ENCODE measurements at regions not wholly inside any gene's neighbourhood (a gene's known extent, or its start where the extent isn't known, plus 50 kb on each side); places are given as distances from the start of the nearest gene placed in this dataset.
A peak's percentile ranks its signal among the peaks of the same experiment; 100 is the strongest.

DNA sequence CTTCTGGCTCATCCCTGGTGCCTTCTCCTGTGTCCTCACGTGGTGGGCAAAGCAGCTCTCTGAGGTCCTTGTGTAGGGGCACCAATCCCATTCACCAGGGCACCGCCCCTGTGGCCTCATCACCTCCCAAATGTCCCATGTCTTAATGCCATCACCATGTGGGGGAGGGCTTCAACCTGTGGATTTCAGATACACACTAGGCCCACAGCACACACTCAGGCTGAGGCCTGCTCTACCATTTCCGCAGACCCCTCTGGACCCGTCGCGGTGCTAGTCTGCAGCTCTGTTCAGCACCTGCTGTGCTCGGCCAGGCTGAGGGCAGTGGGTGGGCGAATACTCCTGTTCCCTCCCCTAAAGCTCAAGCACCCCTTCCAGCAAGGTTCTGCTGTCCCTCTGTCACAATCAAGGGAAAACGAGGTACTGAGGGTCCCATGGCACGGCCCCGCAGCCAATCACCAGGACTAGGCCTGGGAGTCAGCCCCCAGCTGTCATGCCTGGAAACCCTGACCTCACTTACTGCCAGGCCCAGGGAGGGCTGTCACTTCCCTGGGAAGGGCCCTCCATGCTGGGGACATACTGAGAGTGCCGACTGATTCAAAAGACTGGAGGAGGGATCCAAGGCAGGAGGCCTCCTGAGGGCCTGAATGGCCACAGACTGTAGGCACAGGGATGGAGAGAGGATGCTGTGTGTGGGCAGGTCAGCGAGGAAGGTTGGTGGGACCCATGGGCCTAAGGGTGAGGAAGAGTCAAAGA is 123.8 kb upstream of the RET start:
- Mint-ChIP-seq H3K27me3 (no peaks in the 10 kb centered on the region), H3K9me3 (peaks cover 2 to 8% (median 5%) of the 10 kb centered on the region in 3 donors), H3K36me3 (peaks cover 1% of the 10 kb centered on the region), H3K4me1 (peaks cover 0 to 3% (median 0%) of the 10 kb centered on the region in 3 donors), H3K4me3 (no peak overlapping the region), H3K27ac (no peak overlapping the region)

- Mint-ChIP-seq H3K4me1 (peaks cover 0 to 3% (median 0%) of the 10 kb centered on the region in 3 donors), H3K27me3 (no peaks in the 10 kb centered on the region), H3K4me3 (no peak overlapping the region), H3K9me3 (peaks cover 2 to 8% (median 5%) of the 10 kb centered on the region in 3 donors), H3K27ac (no peak overlapping the region), H3K36me3 (peaks cover 1% of the 10 kb centered on the region)
Measured at GRCh38 chr10:42953684-42954674, 122.9 kb upstream of the RET start.

- Mint-ChIP-seq H3K9me3 (peaks cover 2 to 8% (median 5%) of the 10 kb centered on the region in 3 donors), H3K27me3 (no peaks in the 10 kb centered on the region), H3K4me1 (peaks cover 0 to 3% (median 0%) of the 10 kb centered on the region in 3 donors), H3K27ac (peak overlapping the region in 1 of 3 donors; percentile 5), H3K4me3 (no peak overlapping the region), H3K36me3 (peaks cover 1% of the 10 kb centered on the region)
Measured at GRCh38 chr10:42954766-42955492, 121.9 kb upstream of the RET start.

- Mint-ChIP-seq H3K27ac (peak overlapping the region in 1 of 3 donors; percentile 5), H3K36me3 (peaks cover 1% of the 10 kb centered on the region), H3K4me1 (peaks cover 0 to 3% (median 0%) of the 10 kb centered on the region in 3 donors), H3K4me3 (no peak overlapping the region), H3K9me3 (peaks cover 2 to 8% (median 5%) of the 10 kb centered on the region in 3 donors), H3K27me3 (no peaks in the 10 kb centered on the region)
Measured at GRCh38 chr10:42955493-42955889, 121.4 kb upstream of the RET start.

DNA sequence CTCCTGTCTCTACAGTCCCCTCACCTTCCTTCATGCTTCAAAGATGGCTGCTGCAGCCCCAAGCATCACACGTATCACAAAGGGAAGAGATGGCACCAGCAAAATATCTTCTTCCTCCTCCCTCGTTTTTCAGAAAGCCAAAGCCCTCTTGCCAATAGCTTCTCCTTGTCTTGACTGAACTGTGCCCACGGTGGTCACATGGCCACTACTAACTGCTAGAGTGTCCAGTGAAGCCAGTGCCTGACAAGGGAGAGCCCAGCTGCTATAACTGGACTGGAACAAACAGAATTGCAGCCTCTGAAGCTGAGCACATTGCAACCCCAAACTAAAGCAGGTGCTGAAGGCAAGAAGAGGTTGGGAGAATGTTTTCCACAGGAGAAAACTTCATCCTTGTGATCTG is 120.8 kb upstream of the RET start:
- Mint-ChIP-seq H3K4me3 (no peak overlapping the region), H3K36me3 (peaks cover 1% of the 10 kb centered on the region), H3K27me3 (no peaks in the 10 kb centered on the region), H3K4me1 (peaks cover 0 to 3% (median 0%) of the 10 kb centered on the region in 3 donors), H3K27ac (no peak overlapping the region), H3K9me3 (peaks cover 2 to 8% (median 5%) of the 10 kb centered on the region in 3 donors)

DNA sequence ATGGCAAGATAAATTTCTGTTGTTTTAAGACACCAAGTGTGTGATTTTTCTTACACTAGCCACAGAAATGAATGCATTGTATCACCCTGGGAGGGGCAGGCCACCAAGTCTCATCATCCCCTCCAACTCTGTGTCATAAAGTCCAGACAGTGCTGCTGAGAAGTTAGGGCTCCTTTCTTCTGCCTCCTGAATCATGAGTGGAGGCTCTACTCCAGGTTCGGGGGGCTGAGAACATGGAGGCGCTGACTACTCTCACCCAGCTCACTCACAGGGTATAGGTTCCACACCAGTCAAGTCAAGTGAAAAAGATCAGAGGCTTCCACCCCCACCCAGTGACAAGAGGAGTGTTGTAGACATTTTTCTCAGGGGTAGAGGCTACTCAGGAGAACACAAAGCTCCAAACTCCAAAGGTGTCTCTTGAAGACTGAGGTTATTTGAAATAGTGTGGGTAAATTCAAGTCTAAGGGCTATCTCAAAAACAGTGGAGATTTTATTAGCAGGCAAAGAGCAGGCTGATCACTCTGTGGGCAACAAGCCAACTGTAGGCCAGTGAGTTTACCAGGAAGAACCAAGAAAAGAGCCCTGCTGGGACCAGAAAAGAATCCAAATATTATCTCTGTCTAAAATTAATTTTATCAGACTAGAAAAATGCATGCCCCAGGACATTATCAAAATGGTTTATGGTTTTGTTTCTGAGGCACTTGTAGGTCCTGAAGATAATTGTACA is 118.6 kb upstream of the RET start:
- H3K27ac Mint-ChIP-seq: no peak overlapping the region
- H3K27me3 Mint-ChIP-seq: no peaks in the 10 kb centered on the region
- peaks cover 1% of the 10 kb centered on the region for H3K36me3 Mint-ChIP-seq
- H3K4me1 Mint-ChIP-seq: peaks cover 0 to 3% (median 0%) of the 10 kb centered on the region in 3 donors
- peaks cover 2 to 8% (median 5%) of the 10 kb centered on the region in 3 donors for H3K9me3 Mint-ChIP-seq
- no peak overlapping the region for H3K4me3 Mint-ChIP-seq

DNA sequence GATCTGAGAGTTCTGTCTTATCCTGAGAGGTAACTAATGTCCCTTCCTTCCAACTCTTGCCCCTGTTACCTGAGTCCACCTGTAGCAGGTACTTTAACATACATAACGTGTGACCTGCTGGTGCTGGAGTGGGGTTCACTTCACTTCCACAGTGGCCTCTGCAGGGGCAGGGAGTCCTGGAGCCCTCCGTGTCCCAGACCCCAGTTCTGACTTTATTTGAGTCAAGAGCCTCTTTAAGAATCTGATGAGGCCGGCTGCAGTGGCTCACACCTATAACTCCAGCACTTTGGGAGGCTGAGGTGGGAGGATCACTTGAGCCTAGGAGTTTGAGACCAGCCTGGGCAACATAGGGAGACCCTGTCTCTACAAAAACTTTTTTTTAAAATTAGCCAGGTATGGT is 117.0 kb upstream of the RET start:
- Mint-ChIP-seq H3K4me1 (peaks cover 0 to 3% (median 0%) of the 10 kb centered on the region in 3 donors), H3K27ac (no peak overlapping the region), H3K36me3 (no peaks in the 10 kb centered on the region), H3K27me3 (no peaks in the 10 kb centered on the region), H3K4me3 (no peak overlapping the region), H3K9me3 (peaks cover 2 to 8% (median 5%) of the 10 kb centered on the region in 3 donors)

GRCh38 chr10:42960491-42960990 is 116.3 kb upstream of the RET start:
- peaks cover 2 to 8% (median 5%) of the 10 kb centered on the region in 3 donors for H3K9me3 Mint-ChIP-seq

GRCh38 chr10:42960991-42961795 is 115.7 kb upstream of the RET start:
- Mint-ChIP-seq H3K4me3 (no peak overlapping the region), H3K9me3 (peaks cover 2 to 8% (median 5%) of the 10 kb centered on the region in 3 donors), H3K27me3 (no peaks in the 10 kb centered on the region), H3K4me1 (peaks cover 0 to 3% (median 0%) of the 10 kb centered on the region in 3 donors), H3K27ac (peak overlapping the region in 1 of 3 donors; percentile 53), H3K36me3 (no peaks in the 10 kb centered on the region)

More at GRCh38 chr10:42960491-42960990, 116.3 kb upstream of the RET start:
- Mint-ChIP-seq H3K4me3 (no peak overlapping the region), H3K36me3 (no peaks in the 10 kb centered on the region), H3K4me1 (peaks cover 0 to 3% (median 0%) of the 10 kb centered on the region in 3 donors), H3K27me3 (no peaks in the 10 kb centered on the region), H3K27ac (no peak overlapping the region)

DNA sequence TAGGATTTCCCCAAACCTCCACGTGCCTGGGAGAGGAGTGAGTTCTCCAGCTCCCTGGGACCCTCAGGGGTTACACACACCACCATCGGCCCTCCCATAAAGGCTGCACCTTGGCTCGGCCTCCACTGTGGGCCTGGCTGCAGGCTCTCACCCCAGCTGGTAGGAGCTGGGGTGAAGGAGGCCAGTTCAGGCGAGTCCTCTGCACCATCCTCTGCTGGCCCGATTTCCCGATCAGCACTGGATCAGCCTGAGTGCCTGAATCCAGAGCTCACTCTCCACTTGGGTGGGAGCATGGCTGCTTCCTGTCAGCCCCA is 115.1 kb upstream of the RET start:
- Mint-ChIP-seq H3K36me3 (no peaks in the 10 kb centered on the region), H3K9me3 (peaks cover 2 to 5% (median 5%) of the 10 kb centered on the region in 3 donors), H3K4me1 (peaks cover 0 to 3% (median 0%) of the 10 kb centered on the region in 3 donors), H3K4me3 (no peak overlapping the region), H3K27ac (peak overlapping the region in 1 of 3 donors; percentile 53), H3K27me3 (no peaks in the 10 kb centered on the region)

GRCh38 chr10:42962110-42962901 is 114.6 kb upstream of the RET start:
- H3K27ac Mint-ChIP-seq: no peak overlapping the region
- H3K4me1 Mint-ChIP-seq: peaks cover 0 to 3% (median 0%) of the 10 kb centered on the region in 3 donors
- H3K9me3 Mint-ChIP-seq: no peaks in the 10 kb centered on the region
- H3K4me3 Mint-ChIP-seq: no peak overlapping the region
- no peaks in the 10 kb centered on the region for H3K36me3 Mint-ChIP-seq
- no peaks in the 10 kb centered on the region for H3K27me3 Mint-ChIP-seq

GRCh38 chr10:42962902-42963231 is 114.0 kb upstream of the RET start:
- Mint-ChIP-seq H3K36me3 (no peaks in the 10 kb centered on the region), H3K27me3 (no peaks in the 10 kb centered on the region), H3K27ac (no peak overlapping the region), H3K4me1 (peaks cover 0 to 3% (median 0%) of the 10 kb centered on the region in 3 donors), H3K4me3 (no peak overlapping the region), H3K9me3 (no peaks in the 10 kb centered on the region)

DNA sequence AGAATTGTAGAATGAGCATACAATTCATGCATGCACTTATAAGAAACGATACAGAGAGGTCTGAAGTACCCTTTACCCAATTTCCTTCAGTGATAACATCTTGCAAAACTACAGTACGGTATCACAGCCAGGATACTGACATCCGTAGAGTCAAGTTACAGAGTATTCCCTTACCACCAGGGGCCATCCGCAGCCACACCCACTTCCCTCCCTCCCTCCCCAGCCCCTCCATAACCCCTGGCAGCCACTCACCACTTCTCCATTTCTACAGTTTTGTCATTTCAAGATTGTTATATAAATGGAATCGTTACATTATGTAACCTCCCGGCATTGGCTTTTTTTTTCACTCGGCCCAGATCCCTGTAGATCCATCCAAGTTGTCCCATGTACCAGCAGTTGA is 113.6 kb upstream of the RET start:
- Mint-ChIP-seq H3K27me3 (no peaks in the 10 kb centered on the region), H3K4me1 (peaks cover 0 to 3% (median 0%) of the 10 kb centered on the region in 3 donors), H3K4me3 (no peak overlapping the region), H3K36me3 (no peaks in the 10 kb centered on the region), H3K27ac (peak overlapping the region in 1 of 3 donors; percentile 53), H3K9me3 (no peaks in the 10 kb centered on the region)
